EH (cell line): ENCODE measurements at regions not wholly inside any gene's neighbourhood (a gene's known extent, or its start where the extent isn't known, plus 50 kb on each side); places are given as distances from the start of the nearest gene placed in this dataset.
A peak's percentile ranks its signal among the peaks of the same experiment; 100 is the strongest.

ENCODE experiments used
- DNase-seq: peaks from one replicate; pipeline ENCODE4 v3.0.0-alpha.2; 2015; ENCODE audit warnings: low read depth

GRCh38 chr2:157184161-157184895, 73.2 kb upstream of the GALNT5 start:
- DNase-seq, result peak; percentile 43

- peak; percentile 52 for DNase-seq
These were observed 71.9 kb upstream of the GALNT5 start for GRCh38 chr2:157185476-157186227.

GRCh38 chr2:157190151-157190550, 67.4 kb upstream of the GALNT5 start:
- DNase-seq, result peak; percentile 92

- no peak for DNase-seq
These were observed 66.3 kb upstream of the GALNT5 start for GRCh38 chr2:157191186-157191585.

GRCh38 chr2:157192445-157193423, 64.8 kb upstream of the GALNT5 start:
- no peak for DNase-seq

- no peak for DNase-seq
These were observed 64.0 kb upstream of the GALNT5 start for GRCh38 chr2:157193461-157193860.

GRCh38 chr2:157194097-157194688, 63.3 kb upstream of the GALNT5 start:
- DNase-seq, result peak; percentile 71

- peak; percentile 49 for DNase-seq
These were observed 62.7 kb upstream of the GALNT5 start for GRCh38 chr2:157194844-157195243.

- DNase-seq, result no peak
These were observed 60.5 kb upstream of the GALNT5 start for GRCh38 chr2:157196956-157197355.

GRCh38 chr2:157197848-157198247, 59.7 kb upstream of the GALNT5 start:
- DNase-seq, result no peak

GRCh38 chr2:157203651-157204050, 53.9 kb upstream of the GALNT5 start:
- no peak for DNase-seq

GRCh38 chr2:157204401-157204800, 53.1 kb upstream of the GALNT5 start:
- DNase-seq, result no peak

- no peak for DNase-seq
These were observed 50.6 kb upstream of the GALNT5 start for GRCh38 chr2:157206916-157207315.
